ENCODE measurements at regions not wholly inside any gene's neighbourhood (a gene's known extent, or its start where the extent isn't known, plus 50 kb on each side); places are given as distances from the start of the nearest gene placed in this dataset.
A peak's percentile ranks its signal among the peaks of the same experiment; 100 is the strongest.

DNA sequence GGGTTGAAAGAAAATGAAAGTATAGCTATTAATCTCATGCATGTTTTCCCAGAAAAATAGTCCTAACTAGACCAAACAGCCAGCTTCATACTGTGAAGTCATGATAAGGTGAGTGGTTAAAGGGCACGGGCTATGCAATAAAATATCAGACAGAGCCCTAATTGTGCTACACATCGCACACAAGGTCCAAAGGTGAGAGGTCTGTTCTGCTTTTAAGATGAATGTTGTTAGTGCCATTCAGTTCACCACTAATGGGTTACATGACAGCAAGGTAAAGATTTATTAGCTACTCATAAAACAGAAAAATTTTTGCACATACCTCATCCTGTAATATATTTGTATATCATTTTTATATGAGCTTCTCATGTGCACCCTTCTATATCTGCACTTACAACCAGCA lies 105.0 kb upstream of the STK17B start:
- H3K9ac ChIP-seq (replicated peaks; ENCODE audit: extremely low read depth, insufficient read depth, low read length): no peak overlapping the region
- no peaks in the 10 kb centered on the region for H4K20me1 ChIP-seq (replicated peaks; ENCODE audit: control insufficient read depth, extremely low read depth, insufficient read depth, low read length)
- no peaks in the 10 kb centered on the region for H3K27me3 ChIP-seq (ENCODE audit: control insufficient read depth in 2 of 2, insufficient read depth in 2 of 2, low read length in 2 of 2)
- ChIA-PET POLR2A (no interaction called here), CTCF (interaction anchor here (0.8 to 4.9 kb wide), 23 partner anchors 9 to 198 kb away, joined by 3 to 59 read pairs (median 6); partner anchors contain the start of gene STK17B)
- dilution Hi-C loops (cut with MboI; ENCODE audit: extremely low pct_ligation_motif_present, low sequenced_read_pairs) (no loop called here), intact Hi-C loops (cut with micrococcal nuclease) (no loop called here)
- no TSS peak for BruUV-seq (replicated peaks)
- no peaks in the 10 kb centered on the region for H3K9me1 ChIP-seq (replicated peaks; ENCODE audit: control insufficient read depth, extremely low read depth, insufficient read depth, low read length)
- TF ChIP-seq EZH2 (IDR thresholded peaks at IDR 0.05; ENCODE audit: borderline replicate concordance, low read depth, low read length, severe bottlenecking) (no peak), MYC (IDR thresholded peaks at IDR 0.05; ENCODE audit: low read depth, low read length) (no peak), GATA2 (IDR thresholded peaks at IDR 0.05; ENCODE audit: insufficient read depth, insufficient read length, low read depth, low read length) (no peak), FOS (IDR thresholded peaks at IDR 0.05; ENCODE audit: borderline replicate concordance, insufficient read depth, low read length) (no peak), CTCF (IDR thresholded peaks at IDR 0.05; ENCODE audit: extremely low read depth in 1 of 2, insufficient read depth in 1 of 2, low read depth in 1 of 2, low read length in 2 of 2) (no peak), POLR2AphosphoS5 (IDR thresholded peaks at IDR 0.05; ENCODE audit: insufficient read depth, low read depth, low read length) (no peak), POLR2A (IDR thresholded peaks at IDR 0.05; ENCODE audit: low read depth, low read length) (no peak), JUN (IDR thresholded peaks at IDR 0.05; ENCODE audit: borderline replicate concordance, insufficient read depth, insufficient read length, low read depth) (no peak)
- TF ChIP-seq, protein P1, sequence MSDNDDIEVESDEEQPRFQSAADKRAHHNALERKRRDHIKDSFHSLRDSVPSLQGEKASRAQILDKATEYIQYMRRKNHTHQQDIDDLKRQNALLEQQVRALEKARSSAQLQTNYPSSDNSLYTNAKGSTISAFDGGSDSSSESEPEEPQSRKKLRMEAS (IDR thresholded peaks at IDR 0.05; ENCODE audit: insufficient read depth, insufficient read length): no peak
- peaks cover 43% of the 10 kb centered on the region for H3K79me2 ChIP-seq (ENCODE audit: control insufficient read depth, insufficient read depth, low read length)
- DNase-seq (ENCODE audit: low read depth, low spot score): no peak
- peak overlapping the region; percentile 46 for H3K27ac ChIP-seq (ENCODE audit: insufficient read depth, low read depth, low read length)
- no peak overlapping the region for H2AFZ ChIP-seq (ENCODE audit: low read depth, low read length)
- peaks cover 0 to 12% of the 10 kb centered on the region in 2 experiments for H3K36me3 ChIP-seq (ENCODE audit: control insufficient read depth in 2 of 2, extremely low read depth in 1 of 2, insufficient read depth in 2 of 2, low read length in 2 of 2)
- peak overlapping the region in 1 of 3 experiments; percentile 60 for H3K4me3 ChIP-seq (replicated peaks in 1 of 3; ENCODE audit: insufficient read depth in 1 of 3, low read depth in 1 of 3, low read length in 3 of 3)
- H3K9me3 ChIP-seq (replicated peaks; ENCODE audit: control insufficient read depth, insufficient read depth, low read length): no peaks in the 10 kb centered on the region
- no peak for FAIRE-seq
- peaks cover 58% of the 10 kb centered on the region for H3K4me1 ChIP-seq (ENCODE audit: control insufficient read depth, extremely low read depth, insufficient read depth, low read length)
- peak overlapping the region; percentile 91 for H3K4me2 ChIP-seq (ENCODE audit: insufficient read depth, low read length)

Measured in endothelial cell of umbilical vein (primary cell).